CD14-positive monocyte (primary cell): ENCODE measurements at regions not wholly inside any gene's neighbourhood (a gene's known extent, or its start where the extent isn't known, plus 50 kb on each side); places are given as distances from the start of the nearest gene placed in this dataset.

Source experiments
- DNase-seq, 3 donors: peaks; one replicate each; pipeline ENCODE4 v3.0.0-alpha.2; 2011 to 2022
- H2AFZ ChIP-seq: 2 replicates; pipeline ENCODE4 v1.6.0; 2012; ENCODE audit warnings: mild to moderate bottlenecking, low read depth, low read length, inconsistent platforms; ENCODE audit not compliant: insufficient read depth, poor library complexity, severe bottlenecking
- H3K27ac ChIP-seq, 2 donors: 1 replicate in 1 of 2; 2 replicates in 1 of 2; pipeline ENCODE4 v1.5.1; 2012 to 2013; ENCODE audit warnings: low read length in 2 of 2, control low read depth in 1 of 2, inconsistent platforms in 1 of 2, low read depth in 1 of 2, mild to moderate bottlenecking in 1 of 2
- H3K27me3 ChIP-seq, 2 donors: one replicate each; pipeline versions ENCODE4 v1.6.0 to v1.6.1; 2011 to 2013; ENCODE audit warnings: low read length in 2 of 2; ENCODE audit not compliant: control insufficient read depth in 2 of 2, insufficient read depth in 2 of 2
- H3K36me3 ChIP-seq, 2 donors: replicated peaks in 1 of 2; 1 replicate in 1 of 2; 2 replicates in 1 of 2; pipeline versions ENCODE4 v1.5.1 to v1.6.1; 2012 to 2013; ENCODE audit warnings: low read length in 2 of 2, control low read depth in 1 of 2, inconsistent platforms in 1 of 2, mild to moderate bottlenecking in 1 of 2; ENCODE audit not compliant: insufficient read depth in 2 of 2, control insufficient read depth in 1 of 2
- H3K4me1 ChIP-seq, 2 donors: 1 replicate in 1 of 2; 2 replicates in 1 of 2; pipeline versions ENCODE4 v1.5.1 to v1.6.1; 2012 to 2013; ENCODE audit warnings: low read length in 2 of 2, control low read depth in 1 of 2, inconsistent platforms in 1 of 2, mild to moderate bottlenecking in 1 of 2, moderate library complexity in 1 of 2; ENCODE audit not compliant: insufficient read depth in 2 of 2, control insufficient read depth in 1 of 2
- H3K4me2 ChIP-seq: replicated peaks from 2 replicates; pipeline ENCODE3; 2012; ENCODE audit warnings: low read length, moderate library complexity, mild to moderate bottlenecking; ENCODE audit not compliant: poor library complexity, severe bottlenecking; ENCODE audit errors: extremely low read depth
- H3K4me3 ChIP-seq, 3 experiments: fragments of 200-600 bp in 1 of 3; sonication (generic) in 1 of 3; replicated peaks in 1 of 3; 1 replicate in 2 of 3; 2 replicates in 1 of 3; pipeline ENCODE4 v1.5.1; 2011 to 2013; ENCODE audit warnings: low read length in 3 of 3, mild to moderate bottlenecking in 3 of 3, control low read depth in 2 of 3, low read depth in 2 of 3, inconsistent platforms in 1 of 3, moderate library complexity in 1 of 3
- H3K79me2 ChIP-seq: 2 replicates; pipeline ENCODE4 v1.6.0; 2012; ENCODE audit warnings: mild to moderate bottlenecking, control low read depth, inconsistent platforms, low read length, moderate library complexity; ENCODE audit not compliant: insufficient read depth
- H3K9ac ChIP-seq: 2 replicates; pipeline ENCODE4 v1.6.0; 2017; ENCODE audit warnings: low read length, mild to moderate bottlenecking; ENCODE audit not compliant: insufficient read depth, poor library complexity, severe bottlenecking
- H3K9me3 ChIP-seq, 2 donors: replicated peaks in 1 of 2; 1 replicate in 1 of 2; 2 replicates in 1 of 2; pipeline versions ENCODE4 v1.5.1 to v1.6.1; 2012 to 2013; ENCODE audit warnings: low read length in 2 of 2, control low read depth in 1 of 2; ENCODE audit not compliant: control insufficient read depth in 1 of 2, insufficient read depth in 1 of 2
- H4K20me1 ChIP-seq: 2 replicates; pipeline ENCODE4 v1.6.0; 2012; ENCODE audit warnings: mild to moderate bottlenecking, low read length, control low read depth, moderate library complexity; ENCODE audit not compliant: insufficient read depth
- H3K27ac Mint-ChIP-seq, 7 donors: one replicate each; pipeline ENCODE4 v1.8.0; 2020; ENCODE audit warnings: mild to moderate bottlenecking in 7 of 7, mixed read lengths in 7 of 7, moderate library complexity in 6 of 7, inconsistent platforms in 2 of 7
- H3K27me3 Mint-ChIP-seq, 3 donors: one replicate each; pipeline ENCODE4 v1.8.0; 2021 to 2022; ENCODE audit warnings: low read depth in 3 of 3, mild to moderate bottlenecking in 3 of 3, mixed read lengths in 3 of 3, moderate library complexity in 3 of 3, inconsistent platforms in 1 of 3
- H3K36me3 Mint-ChIP-seq, 2 donors: one replicate each; pipeline ENCODE4 v1.8.0; 2020; ENCODE audit warnings: mixed read lengths in 2 of 2, inconsistent platforms in 1 of 2, mild to moderate bottlenecking in 1 of 2
- H3K4me1 Mint-ChIP-seq: one replicate; pipeline ENCODE4 v1.8.0; 2020; ENCODE audit warnings: mild to moderate bottlenecking, mixed read lengths
- H3K4me3 Mint-ChIP-seq, 2 donors: one replicate each; pipeline ENCODE4 v1.8.0; 2020; ENCODE audit warnings: mild to moderate bottlenecking in 2 of 2, mixed read lengths in 2 of 2, moderate library complexity in 1 of 2
- H3K9me3 Mint-ChIP-seq, 7 donors: one replicate each; pipeline ENCODE4 v1.8.0; 2020 to 2022; ENCODE audit warnings: mixed read lengths in 7 of 7, mild to moderate bottlenecking in 6 of 7, moderate library complexity in 6 of 7, inconsistent platforms in 2 of 7
- CTCF ChIP-seq: fragments of 200-600 bp; IDR thresholded peaks from one replicate; pipeline ENCODE4 v1.8.0; 2022; ENCODE audit warnings: antibody characterized with exemption, mild to moderate bottlenecking
- WGBS: methylation state at CpG from one replicate; pipeline ENCODE4 v1.1.5; 2013; ENCODE audit warnings: missing lambda C conversion rate; ENCODE audit not compliant: insufficient coverage; 5-methylcytosine and 5-hydroxymethylcytosine counted together
- intact Hi-C, 2 donors: fragments of 100-400 bp; cut with micrococcal nuclease; formaldehyde crosslinking; loops; one replicate each; pipeline versions ENCODE4 v1.15.0 to v1.15.1; 2023

GRCh38 chr1:82782599-82782998, 981.9 kb downstream of the ADGRL2 start:
- intact Hi-C loops = no loop called here
- H3K36me3 ChIP-seq = no peaks in the 10 kb centered on the region
- no peaks in the 10 kb centered on the region for H3K79me2 ChIP-seq
- H3K4me2 ChIP-seq = no peak overlapping the region
- no peak overlapping the region for H3K4me3 ChIP-seq
- no peak for TF ChIP-seq CTCF
- H3K27me3 ChIP-seq = no peaks in the 10 kb centered on the region
- H3K9ac ChIP-seq = no peak overlapping the region
- Mint-ChIP-seq H3K27ac (no peak overlapping the region), H3K9me3 (peaks cover 2 to 14% (median 4%) of the 10 kb centered on the region in 7 donors), H3K36me3 (no peaks in the 10 kb centered on the region), H3K4me1 (no peaks in the 10 kb centered on the region), H3K4me3 (no peak overlapping the region), H3K27me3 (peaks cover 0 to 2% (median 0%) of the 10 kb centered on the region in 3 donors)
- H3K9me3 ChIP-seq = peaks cover 9 to 10% of the 10 kb centered on the region in 2 donors
- no peaks in the 10 kb centered on the region for H4K20me1 ChIP-seq
- no peak for DNase-seq
- no peaks in the 10 kb centered on the region for H3K4me1 ChIP-seq
- WGBS = 100% methylated on average over 1 of the region's 2 CpGs
- H2AFZ ChIP-seq = no peak overlapping the region
- no peak overlapping the region for H3K27ac ChIP-seq

GRCh38 chr1:82778612-82779011, 977.9 kb downstream of the ADGRL2 start:
- H3K4me2 ChIP-seq = no peak overlapping the region
- Mint-ChIP-seq H3K4me3 (no peak overlapping the region), H3K36me3 (no peaks in the 10 kb centered on the region), H3K4me1 (no peaks in the 10 kb centered on the region), H3K27ac (no peak overlapping the region), H3K27me3 (peaks cover 0 to 2% (median 0%) of the 10 kb centered on the region in 3 donors), H3K9me3 (peaks cover 11 to 24% (median 19%) of the 10 kb centered on the region in 7 donors)
- H3K4me3 ChIP-seq = no peak overlapping the region
- no peak overlapping the region for H3K9ac ChIP-seq
- DNase-seq = no peak
- TF ChIP-seq CTCF = no peak
- no peak overlapping the region for H2AFZ ChIP-seq
- no peaks in the 10 kb centered on the region for H3K4me1 ChIP-seq
- no peak overlapping the region for H3K27ac ChIP-seq
- H3K27me3 ChIP-seq = no peaks in the 10 kb centered on the region
- no peaks in the 10 kb centered on the region for H3K36me3 ChIP-seq
- H4K20me1 ChIP-seq = no peaks in the 10 kb centered on the region
- no peaks in the 10 kb centered on the region for H3K79me2 ChIP-seq
- intact Hi-C loops = no loop called here
- 92% methylated on average over 2 of the region's 4 CpGs for WGBS
- peaks cover 22 to 30% of the 10 kb centered on the region in 2 donors for H3K9me3 ChIP-seq
